HEK293T (cell line): ENCODE measurements at regions not wholly inside any gene's neighbourhood (a gene's known extent, or its start where the extent isn't known, plus 50 kb on each side); places are given as distances from the start of the nearest gene placed in this dataset.
"Not testable (repeated sequence)": the region's sequence is repeated elsewhere in the genome, so short reads cannot be mapped to it uniquely, and the experiment has no call there.

Experiments
- CTCF ChIA-PET: fragments of 350-600 bp; formaldehyde crosslinking; extraction: SDS; loops from one replicate; lab custom pipeline; 2021; ENCODE audit warnings: antibody characterized with exemption, inconsistent platforms; lab: Yijun Ruan, JAX
- POLR2A ChIA-PET: fragments of 350-600 bp; formaldehyde crosslinking; extraction: SDS; loops from one replicate; lab custom pipeline; 2020; ENCODE audit warnings: antibody characterized with exemption, inconsistent platforms; lab: Yijun Ruan, JAX
- DNase-seq: peaks from one replicate; pipeline ENCODE4 v3.0.0; 2012; ENCODE audit warnings: mixed read lengths; ENCODE audit errors: extremely low spot score

DNA sequence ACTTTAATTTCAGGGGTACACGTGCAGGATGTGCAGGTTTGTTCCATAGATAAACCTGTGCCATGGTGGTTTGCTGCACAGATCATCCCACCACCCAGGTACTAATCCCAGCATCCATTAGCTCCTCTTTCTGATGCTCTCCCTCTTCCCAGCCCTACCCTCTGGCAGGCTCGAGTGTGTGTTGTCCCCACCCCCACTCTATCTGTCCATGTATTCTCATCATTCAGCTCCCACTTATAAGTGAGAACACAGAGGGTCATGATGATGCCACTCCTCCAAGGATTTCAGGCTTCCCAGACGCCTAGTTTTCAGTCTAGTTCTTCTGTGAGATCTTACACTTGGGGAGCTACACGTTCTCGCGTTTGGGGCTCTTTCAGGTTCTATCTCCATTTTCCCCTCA lies 93.4 kb upstream of the NBPF11 start:
- CTCF ChIA-PET, DNase-seq, POLR2A ChIA-PET: not testable (repeated sequence)

DNA sequence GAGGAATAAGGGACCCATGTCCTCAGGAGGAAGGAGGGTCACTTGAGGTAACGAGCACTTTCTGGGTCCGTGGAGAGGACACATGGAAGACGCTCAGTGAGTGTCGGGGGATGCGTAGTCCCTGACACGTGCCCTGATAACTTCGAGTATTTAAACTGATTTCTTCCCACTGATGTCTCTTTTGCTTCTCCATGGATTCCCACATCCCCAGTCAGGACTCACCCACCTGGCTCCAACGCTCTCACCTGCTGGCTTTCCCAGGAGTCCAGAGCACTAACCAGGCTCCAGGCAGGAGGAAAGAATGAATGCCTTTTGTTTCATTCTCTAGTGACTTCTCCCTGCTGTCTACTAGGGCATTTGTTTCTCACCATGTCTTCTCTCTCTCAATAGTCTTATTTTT lies 81.2 kb upstream of the NBPF11 start:
- POLR2A ChIA-PET, DNase-seq, CTCF ChIA-PET: not testable (repeated sequence)

DNA sequence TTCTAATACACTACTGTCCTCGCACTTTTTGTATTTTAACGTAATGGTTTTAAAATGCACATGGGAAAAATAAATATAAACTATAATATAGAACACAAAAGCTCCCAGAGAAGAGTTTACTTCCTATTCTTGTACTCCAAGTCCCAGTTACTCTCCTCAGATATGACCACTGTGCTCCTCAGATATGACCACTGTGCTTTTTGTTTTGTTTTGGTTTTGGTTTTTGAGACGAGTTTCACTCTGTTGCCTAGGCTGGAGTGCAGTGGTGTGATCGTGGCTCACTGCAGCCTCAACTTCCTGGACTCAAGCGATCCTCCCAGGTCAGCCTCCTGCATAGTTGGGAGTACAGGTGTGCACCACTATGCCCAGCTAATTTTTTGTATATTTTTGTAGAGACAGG lies 76.8 kb upstream of the NBPF11 start:
- POLR2A ChIA-PET, result not testable (repeated sequence)

DNA sequence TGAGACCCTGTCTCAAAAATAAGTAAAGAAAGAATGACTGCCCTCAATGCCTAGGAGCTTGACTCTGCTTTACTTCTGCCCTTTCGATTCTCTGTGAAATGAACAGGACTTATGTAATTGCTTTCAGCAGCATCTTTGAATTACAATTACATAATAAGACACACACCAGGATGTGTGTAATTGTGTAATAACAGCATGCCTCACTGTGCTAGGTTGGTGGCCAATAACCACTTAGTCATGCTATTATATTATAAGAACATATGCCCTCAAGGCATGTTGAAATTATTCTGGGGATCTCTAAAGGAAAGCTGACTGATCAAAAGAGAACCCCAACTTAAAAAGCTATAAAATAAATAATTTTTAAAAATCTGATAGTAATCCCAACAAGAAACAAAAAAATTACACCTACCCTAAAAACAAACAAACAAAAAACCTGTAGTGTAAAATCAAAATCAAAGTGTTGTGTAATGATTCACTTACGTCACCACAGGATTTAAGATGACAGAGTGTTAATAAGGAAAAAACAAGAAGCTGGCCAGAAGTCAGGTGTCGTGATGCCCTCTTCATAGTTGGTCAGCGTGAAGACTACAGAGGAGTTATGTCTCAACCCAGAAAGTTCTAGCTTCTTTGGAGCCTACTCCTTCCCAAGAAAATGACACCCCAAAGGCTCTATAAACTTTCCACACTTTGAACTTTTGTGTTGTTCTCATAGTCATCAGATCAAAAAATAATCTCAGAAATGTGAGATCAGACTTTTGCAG lies 70.5 kb upstream of the NBPF11 start:
- POLR2A ChIA-PET, DNase-seq: not testable (repeated sequence)

More for the DNA sequence above, 76.8 kb upstream of the NBPF11 start:
- DNase-seq, CTCF ChIA-PET: not testable (repeated sequence)

DNA sequence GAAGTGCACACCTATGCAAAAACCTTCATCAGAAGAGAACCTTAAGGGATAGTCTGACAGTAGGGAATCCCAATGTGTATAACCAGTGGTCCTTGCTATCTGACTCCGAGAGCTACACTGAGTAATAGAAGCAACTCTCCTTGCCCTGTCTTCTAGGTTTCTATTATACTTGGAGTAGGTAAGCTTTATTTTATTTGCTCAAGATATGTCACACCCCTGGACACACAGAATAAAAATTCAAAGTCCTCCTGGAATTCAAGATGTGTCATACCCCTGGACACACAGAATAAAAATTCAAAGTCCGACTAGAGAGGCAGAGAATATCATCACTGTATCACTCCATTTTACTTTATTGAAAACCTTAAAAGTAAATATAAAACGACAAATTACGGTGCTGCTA lies 69.5 kb upstream of the NBPF11 start:
- CTCF ChIA-PET, DNase-seq, POLR2A ChIA-PET: not testable (repeated sequence)

More for the DNA sequence above, 70.5 kb upstream of the NBPF11 start:
- CTCF ChIA-PET, result not testable (repeated sequence)

DNA sequence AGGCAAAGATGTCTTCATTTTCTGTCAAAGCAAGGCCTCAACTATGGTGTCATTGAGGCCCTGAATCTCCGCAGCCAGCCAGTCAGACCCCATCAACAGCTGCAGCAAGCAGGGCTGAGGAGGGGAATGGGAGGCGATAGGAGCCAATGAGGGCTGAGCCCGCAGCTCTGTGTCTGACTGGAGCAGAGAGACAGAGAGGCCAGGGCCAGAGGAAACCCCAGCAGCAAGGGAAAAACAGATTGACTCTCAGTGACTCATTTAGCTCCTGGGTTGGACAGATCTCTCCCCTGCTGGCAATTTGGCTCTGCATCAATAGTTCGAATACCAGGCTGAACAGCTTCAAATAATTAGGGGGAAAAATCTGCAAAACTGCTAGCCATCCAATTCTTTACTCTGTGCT lies 67.1 kb upstream of the NBPF11 start:
- CTCF ChIA-PET, result not testable (repeated sequence)

DNA sequence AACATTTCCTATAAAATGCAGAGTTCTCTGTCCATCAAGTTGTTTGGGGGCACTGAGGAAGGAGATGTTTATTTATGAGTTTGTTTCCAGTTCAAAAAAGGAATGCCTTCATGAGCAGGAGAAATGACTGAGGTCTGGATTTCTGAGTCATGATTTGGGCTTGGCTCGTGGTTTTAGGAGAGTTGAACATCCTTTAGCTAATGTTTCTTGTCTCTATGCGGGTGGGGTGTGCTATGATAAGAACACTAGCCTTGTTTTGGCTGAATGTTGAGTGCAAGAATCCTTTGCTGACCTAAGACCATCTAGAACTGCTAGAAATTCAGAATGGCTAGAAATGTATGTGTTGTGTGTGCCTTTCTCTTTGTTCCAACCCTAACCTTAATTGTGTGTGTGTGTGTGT lies 59.1 kb upstream of the NBPF11 start:
- DNase-seq, CTCF ChIA-PET, POLR2A ChIA-PET: not testable (repeated sequence)

More for the DNA sequence above, 67.1 kb upstream of the NBPF11 start:
- DNase-seq, POLR2A ChIA-PET: not testable (repeated sequence)

DNA sequence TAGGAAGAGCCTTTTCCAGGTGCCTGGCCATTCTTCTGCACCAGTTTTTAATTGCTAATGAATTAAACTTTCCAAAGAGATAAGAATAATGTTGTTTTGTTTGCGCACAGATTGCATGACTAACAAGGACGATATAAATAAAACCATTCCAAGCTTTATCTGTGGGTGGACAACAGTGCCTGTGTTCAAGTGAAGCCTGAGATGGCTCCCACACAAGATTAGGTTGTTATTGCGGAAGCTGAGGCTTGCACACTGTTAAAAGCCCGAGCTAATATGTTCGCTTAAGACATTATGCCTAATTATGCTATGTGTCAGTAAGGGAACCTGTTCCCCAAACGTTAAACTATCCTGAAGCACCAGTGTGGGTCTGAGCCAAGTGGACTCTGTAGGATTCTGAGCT lies 58.5 kb upstream of the NBPF11 start:
- DNase-seq, CTCF ChIA-PET, POLR2A ChIA-PET: not testable (repeated sequence)

DNA sequence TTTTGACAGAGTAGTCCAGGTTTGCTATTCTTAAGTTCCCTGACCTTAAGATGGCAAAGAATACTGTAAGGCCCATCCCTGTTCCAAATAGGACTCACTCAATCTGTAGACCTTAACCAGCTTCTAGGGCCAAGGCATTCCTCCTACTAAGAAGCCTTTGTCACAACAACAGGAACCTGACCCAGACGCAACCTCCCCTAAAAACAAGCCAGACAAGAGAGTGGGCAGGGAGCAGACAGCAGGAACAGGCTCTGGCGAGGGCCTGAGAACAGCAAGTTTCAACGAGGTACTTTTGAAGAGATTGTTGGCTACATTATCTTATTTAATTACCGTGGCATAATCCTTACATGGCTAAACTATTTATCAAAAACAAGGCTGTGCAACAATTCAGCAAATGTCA lies 58.1 kb upstream of the NBPF11 start:
- POLR2A ChIA-PET, DNase-seq, CTCF ChIA-PET: not testable (repeated sequence)

DNA sequence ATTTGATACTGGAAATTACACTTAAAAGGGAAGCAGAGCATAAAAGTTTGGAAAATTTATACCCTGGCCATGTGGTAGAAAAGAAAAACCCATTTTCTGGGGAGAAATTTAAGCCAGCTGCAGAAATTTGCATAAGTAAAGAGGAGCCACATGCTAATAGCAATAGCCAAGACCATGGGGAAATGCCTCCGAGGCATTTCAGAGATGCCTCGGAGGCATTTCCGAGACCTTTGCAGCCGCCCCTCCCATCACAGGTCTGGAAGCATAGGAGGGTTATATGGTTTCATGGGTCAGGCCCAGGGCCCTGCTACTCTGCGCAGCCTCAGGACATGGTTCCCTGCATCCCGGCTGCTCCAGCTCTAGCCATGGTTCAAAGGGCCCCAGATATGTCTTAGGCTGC lies 49.9 kb upstream of the NBPF11 start:
- CTCF ChIA-PET, POLR2A ChIA-PET, DNase-seq: not testable (repeated sequence)
